ENCODE measurements at regions not wholly inside any gene's neighbourhood (a gene's known extent, or its start where the extent isn't known, plus 50 kb on each side); places are given as distances from the start of the nearest gene placed in this dataset.
"Not testable (repeated sequence)": the region's sequence is repeated elsewhere in the genome, so short reads cannot be mapped to it uniquely, and the experiment has no call there.

GRCh38 chr3:20482350-20482749 lies 296.3 kb upstream of the SGO1 start:
- BruUV-seq (replicated peaks), result no TSS peak

GRCh38 chr3:20480786-20481365 lies 294.9 kb upstream of the SGO1 start:
- intact Hi-C loops (cut with micrococcal nuclease; ENCODE audit: unreplicated experiment), result no loop called here
- H3K36me3 ChIP-seq (ENCODE audit: insufficient read depth, low read length, poor library complexity, severe bottlenecking), result no peaks in the 10 kb centered on the region
- H3K27me3 ChIP-seq (replicated peaks; ENCODE audit: insufficient read depth, low read depth, low read length, poor library complexity), result no peaks in the 10 kb centered on the region
- CTCF ChIA-PET, result no interaction called here
- no peak overlapping the region for H3K4me3 ChIP-seq (ENCODE audit: low read depth, low read length, poor library complexity, severe bottlenecking)
- no TSS peak for BruUV-seq (replicated peaks)
- no peak overlapping the region for H3K27ac ChIP-seq (ENCODE audit: low read depth, low read length, poor library complexity, severe bottlenecking)
- POLR2A ChIA-PET (ENCODE audit: low non-redundant PET), result no interaction called here
- H3K9me3 ChIP-seq (ENCODE audit: low read depth, low read length, poor library complexity, severe bottlenecking), result peaks cover under 1% of the 10 kb centered on the region
- H3K4me1 ChIP-seq (ENCODE audit: insufficient read depth, low read length, poor library complexity, severe bottlenecking), result no peaks in the 10 kb centered on the region
- TF ChIP-seq, protein P1, sequence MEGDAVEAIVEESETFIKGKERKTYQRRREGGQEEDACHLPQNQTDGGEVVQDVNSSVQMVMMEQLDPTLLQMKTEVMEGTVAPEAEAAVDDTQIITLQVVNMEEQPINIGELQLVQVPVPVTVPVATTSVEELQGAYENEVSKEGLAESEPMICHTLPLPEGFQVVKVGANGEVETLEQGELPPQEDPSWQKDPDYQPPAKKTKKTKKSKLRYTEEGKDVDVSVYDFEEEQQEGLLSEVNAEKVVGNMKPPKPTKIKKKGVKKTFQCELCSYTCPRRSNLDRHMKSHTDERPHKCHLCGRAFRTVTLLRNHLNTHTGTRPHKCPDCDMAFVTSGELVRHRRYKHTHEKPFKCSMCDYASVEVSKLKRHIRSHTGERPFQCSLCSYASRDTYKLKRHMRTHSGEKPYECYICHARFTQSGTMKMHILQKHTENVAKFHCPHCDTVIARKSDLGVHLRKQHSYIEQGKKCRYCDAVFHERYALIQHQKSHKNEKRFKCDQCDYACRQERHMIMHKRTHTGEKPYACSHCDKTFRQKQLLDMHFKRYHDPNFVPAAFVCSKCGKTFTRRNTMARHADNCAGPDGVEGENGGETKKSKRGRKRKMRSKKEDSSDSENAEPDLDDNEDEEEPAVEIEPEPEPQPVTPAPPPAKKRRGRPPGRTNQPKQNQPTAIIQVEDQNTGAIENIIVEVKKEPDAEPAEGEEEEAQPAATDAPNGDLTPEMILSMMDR (conservative IDR thresholded peaks at IDR 0.05; ENCODE audit: low read depth, low read length), result no peak
- no peak for TF ChIP-seq EZH2 (IDR thresholded peaks at IDR 0.05; ENCODE audit: borderline replicate concordance, low read depth, low read length, poor library complexity, severe bottlenecking)
- DNase-seq (ENCODE audit: low spot score), result no peak

More at GRCh38 chr3:20482350-20482749, 296.3 kb upstream of the SGO1 start:
- ChIA-PET POLR2A (ENCODE audit: low non-redundant PET) (no interaction called here), CTCF (no interaction called here)
- no peak overlapping the region for H3K4me3 ChIP-seq (ENCODE audit: low read depth, low read length, poor library complexity, severe bottlenecking)
- H3K27ac ChIP-seq (ENCODE audit: low read depth, low read length, poor library complexity, severe bottlenecking), result no peak overlapping the region
- no peak for DNase-seq (ENCODE audit: low spot score)
- no peaks in the 10 kb centered on the region for H3K27me3 ChIP-seq (replicated peaks; ENCODE audit: insufficient read depth, low read depth, low read length, poor library complexity)
- no peaks in the 10 kb centered on the region for H3K36me3 ChIP-seq (ENCODE audit: insufficient read depth, low read length, poor library complexity, severe bottlenecking)
- peaks cover 8% of the 10 kb centered on the region for H3K9me3 ChIP-seq (ENCODE audit: low read depth, low read length, poor library complexity, severe bottlenecking)
- no peak for TF ChIP-seq EZH2 (IDR thresholded peaks at IDR 0.05; ENCODE audit: borderline replicate concordance, low read depth, low read length, poor library complexity, severe bottlenecking)
- TF ChIP-seq, protein P1 (conservative IDR thresholded peaks at IDR 0.05; ENCODE audit: low read depth, low read length), result no peak
- intact Hi-C loops (cut with micrococcal nuclease; ENCODE audit: unreplicated experiment), result no loop called here
- no peaks in the 10 kb centered on the region for H3K4me1 ChIP-seq (ENCODE audit: insufficient read depth, low read length, poor library complexity, severe bottlenecking)

DNA sequence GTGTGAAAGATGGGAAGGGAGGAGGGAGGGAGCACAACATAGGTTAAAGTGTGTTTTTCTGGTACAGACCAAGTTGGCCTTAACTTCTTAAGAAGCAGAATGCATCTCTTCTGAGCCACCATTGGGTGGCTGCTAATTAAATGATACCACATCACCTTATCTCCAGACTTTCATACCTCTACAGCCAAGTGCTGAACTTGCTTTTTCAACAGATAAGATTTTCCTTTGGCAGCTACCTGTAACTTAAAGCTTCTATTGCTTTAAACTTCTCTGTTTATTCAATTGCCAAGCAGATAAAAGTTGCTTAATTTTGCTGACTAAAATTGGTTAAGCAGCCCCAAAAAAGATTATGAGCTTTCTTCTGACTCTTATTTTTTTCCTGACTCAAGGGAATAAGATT lies 292.4 kb upstream of the SGO1 start:
- POLR2A ChIA-PET (ENCODE audit: low non-redundant PET), result interaction anchor here (0.7 kb wide), 1 partner anchor 1032 kb away, joined by 3 read pairs; no protein-coding TSS in a partner anchor
- H3K4me3 ChIP-seq (ENCODE audit: low read depth, low read length, poor library complexity, severe bottlenecking), result no peak overlapping the region
- H3K36me3 ChIP-seq (ENCODE audit: insufficient read depth, low read length, poor library complexity, severe bottlenecking), result no peaks in the 10 kb centered on the region
- TF ChIP-seq, protein P1 (conservative IDR thresholded peaks at IDR 0.05; ENCODE audit: low read depth, low read length), result no peak
- no peak for TF ChIP-seq EZH2 (IDR thresholded peaks at IDR 0.05; ENCODE audit: borderline replicate concordance, low read depth, low read length, poor library complexity, severe bottlenecking)
- CTCF ChIA-PET, result no interaction called here
- no TSS peak for BruUV-seq (replicated peaks)
- H3K9me3 ChIP-seq (ENCODE audit: low read depth, low read length, poor library complexity, severe bottlenecking), result peaks cover 4% of the 10 kb centered on the region
- no peaks in the 10 kb centered on the region for H3K27me3 ChIP-seq (replicated peaks; ENCODE audit: insufficient read depth, low read depth, low read length, poor library complexity)
- no peak overlapping the region for H3K27ac ChIP-seq (ENCODE audit: low read depth, low read length, poor library complexity, severe bottlenecking)
- no peak for DNase-seq (ENCODE audit: low spot score)
- intact Hi-C loops (cut with micrococcal nuclease; ENCODE audit: unreplicated experiment), result no loop called here
- H3K4me1 ChIP-seq (ENCODE audit: insufficient read depth, low read length, poor library complexity, severe bottlenecking), result no peaks in the 10 kb centered on the region

- POLR2A ChIA-PET (ENCODE audit: low non-redundant PET); intact Hi-C loops (cut with micrococcal nuclease; ENCODE audit: unreplicated experiment); H3K9me3 ChIP-seq (ENCODE audit: low read depth, low read length, poor library complexity, severe bottlenecking): not testable (repeated sequence)
Measured at GRCh38 chr3:20464237-20464636, 278.2 kb upstream of the SGO1 start.

More at GRCh38 chr3:20464237-20464636, 278.2 kb upstream of the SGO1 start:
- CTCF ChIA-PET; BruUV-seq (replicated peaks); H3K36me3 ChIP-seq (ENCODE audit: insufficient read depth, low read length, poor library complexity, severe bottlenecking); DNase-seq (ENCODE audit: low spot score); H3K27ac ChIP-seq (ENCODE audit: low read depth, low read length, poor library complexity, severe bottlenecking); H3K4me1 ChIP-seq (ENCODE audit: insufficient read depth, low read length, poor library complexity, severe bottlenecking); H3K4me3 ChIP-seq (ENCODE audit: low read depth, low read length, poor library complexity, severe bottlenecking); H3K27me3 ChIP-seq (replicated peaks; ENCODE audit: insufficient read depth, low read depth, low read length, poor library complexity): not testable (repeated sequence)

Data from A673 (cell line).